ENCODE measurements at regions not wholly inside any gene's neighbourhood (a gene's known extent, or its start where the extent isn't known, plus 50 kb on each side); places are given as distances from the start of the nearest gene placed in this dataset.

DNA sequence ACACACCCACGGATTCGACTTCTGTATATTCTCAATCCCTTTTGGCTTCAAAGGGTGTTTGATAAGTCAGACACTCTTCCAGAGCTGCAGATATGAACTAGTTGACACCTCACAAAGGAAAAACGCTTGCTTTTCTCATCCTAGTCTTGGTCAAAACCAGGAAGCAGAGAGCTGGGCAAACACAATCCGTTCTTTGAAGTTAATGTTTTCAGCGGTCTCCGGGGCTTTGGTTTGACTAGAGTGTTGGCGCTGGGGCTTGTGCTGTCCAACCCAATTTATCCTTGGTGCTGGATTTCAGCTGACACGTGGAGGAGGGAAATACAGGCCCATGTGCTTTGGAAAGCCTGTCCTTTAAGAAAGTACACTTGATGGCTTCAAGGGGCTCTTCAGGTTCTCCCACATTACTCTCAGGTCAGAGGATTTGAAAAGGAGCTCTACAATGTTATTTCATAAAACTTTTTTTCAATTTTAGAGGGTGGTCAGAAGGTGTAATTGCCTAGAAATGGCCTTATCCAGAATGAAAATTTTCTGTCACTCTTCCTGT lies 985.8 kb downstream of the VRK1 start:
- no peak for DNase-seq
- Histone ChIP-seq H3K27me3 (replicated peaks; ENCODE audit: insufficient read depth) (no peaks in the 10 kb centered on the region), H3F3A (ENCODE audit: insufficient read depth) (no peaks in the 10 kb centered on the region), H3K9ac (no peak overlapping the region), H3K4me3 (no peak overlapping the region), H3K27ac (no peak overlapping the region), H3K36me3 (ENCODE audit: low read depth) (no peaks in the 10 kb centered on the region), H2AFZ (no peak overlapping the region), H3K4me1 (ENCODE audit: insufficient read depth) (no peaks in the 10 kb centered on the region), H3K4me2 (ENCODE audit: unreplicated experiment) (no peak overlapping the region), H4K20me1 (ENCODE audit: insufficient read depth) (no peaks in the 10 kb centered on the region), H3K79me2 (ENCODE audit: insufficient read depth) (no peaks in the 10 kb centered on the region), H3K9me2 (ENCODE audit: insufficient read depth) (no peaks in the 10 kb centered on the region), H3K9me3 (ENCODE audit: low read depth) (no peaks in the 10 kb centered on the region)
- 45 to 47% methylated on average over 8 of the region's 8 CpGs for WGBS, 2 experiments (ENCODE audit: low coverage in 1 of 2, low lambda C conversion rate in 2 of 2, missing lambda C conversion rate in 2 of 2)
- TF ChIP-seq EZH2 (IDR thresholded peaks at IDR 0.05; ENCODE audit: insufficient read depth, poor library complexity, severe bottlenecking), result no peak
- TF ChIP-seq EZH2phosphoT487 (IDR thresholded peaks at IDR 0.05; ENCODE audit: insufficient read depth, low read depth), result no peak
- in situ Hi-C loops (cut with MboI), result no loop called here

- Histone ChIP-seq H3K4me3 (no peak overlapping the region), H3K79me2 (ENCODE audit: insufficient read depth) (no peaks in the 10 kb centered on the region), H3K27ac (no peak overlapping the region), H3K4me1 (ENCODE audit: insufficient read depth) (no peaks in the 10 kb centered on the region), H3K9ac (no peak overlapping the region), H3K36me3 (ENCODE audit: low read depth) (no peaks in the 10 kb centered on the region), H3F3A (ENCODE audit: insufficient read depth) (no peaks in the 10 kb centered on the region), H3K9me2 (ENCODE audit: insufficient read depth) (no peaks in the 10 kb centered on the region), H3K4me2 (ENCODE audit: unreplicated experiment) (no peak overlapping the region), H2AFZ (no peak overlapping the region), H4K20me1 (ENCODE audit: insufficient read depth) (no peaks in the 10 kb centered on the region), H3K27me3 (replicated peaks; ENCODE audit: insufficient read depth) (no peaks in the 10 kb centered on the region), H3K9me3 (ENCODE audit: low read depth) (no peaks in the 10 kb centered on the region)
- in situ Hi-C loops (cut with MboI), result no loop called here
- no peak for TF ChIP-seq EZH2phosphoT487 (IDR thresholded peaks at IDR 0.05; ENCODE audit: insufficient read depth, low read depth)
- no peak for TF ChIP-seq EZH2 (IDR thresholded peaks at IDR 0.05; ENCODE audit: insufficient read depth, poor library complexity, severe bottlenecking)
- DNase-seq, result no peak
- 68 to 69% methylated on average over 1 of the region's 1 CpG for WGBS, 2 experiments (ENCODE audit: low coverage in 1 of 2, low lambda C conversion rate in 2 of 2, missing lambda C conversion rate in 2 of 2)
These were observed 988.3 kb downstream of the VRK1 start for GRCh38 chr14:97785495-97785894.

DNA sequence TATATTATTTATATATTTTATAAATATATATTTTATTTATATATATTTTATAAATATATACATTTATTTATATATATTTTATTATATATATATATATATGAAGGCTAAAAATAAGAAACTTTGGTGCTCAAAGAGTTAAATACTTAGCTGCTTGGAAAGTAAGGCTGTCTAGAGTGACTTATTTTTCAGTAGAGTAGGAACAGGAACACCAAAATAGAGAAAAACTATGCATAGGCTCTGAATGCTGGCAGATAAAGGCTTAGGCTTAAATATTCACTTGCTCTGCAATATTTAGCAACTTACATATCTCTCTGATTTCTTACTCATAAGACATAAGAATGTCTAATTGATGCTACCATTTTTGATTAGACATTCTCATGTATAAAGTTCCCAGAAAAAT lies 991.2 kb downstream of the VRK1 start:
- H3F3A ChIP-seq (ENCODE audit: insufficient read depth), result no peaks in the 10 kb centered on the region
- H2AFZ ChIP-seq, result no peak overlapping the region
- no peaks in the 10 kb centered on the region for H3K79me2 ChIP-seq (ENCODE audit: insufficient read depth)
- H3K36me3 ChIP-seq (ENCODE audit: low read depth), result no peaks in the 10 kb centered on the region
- H3K9me3 ChIP-seq (ENCODE audit: low read depth), result no peaks in the 10 kb centered on the region
- TF ChIP-seq EZH2phosphoT487 (IDR thresholded peaks at IDR 0.05; ENCODE audit: insufficient read depth, low read depth) (no peak), EZH2 (IDR thresholded peaks at IDR 0.05; ENCODE audit: insufficient read depth, poor library complexity, severe bottlenecking) (no peak)
- H3K4me2 ChIP-seq (ENCODE audit: unreplicated experiment), result no peak overlapping the region
- H3K9me2 ChIP-seq (ENCODE audit: insufficient read depth), result no peaks in the 10 kb centered on the region
- no peaks in the 10 kb centered on the region for H3K4me1 ChIP-seq (ENCODE audit: insufficient read depth)
- H3K27me3 ChIP-seq (replicated peaks; ENCODE audit: insufficient read depth), result no peaks in the 10 kb centered on the region
- no peak for DNase-seq
- in situ Hi-C loops (cut with MboI), result no loop called here
- no peaks in the 10 kb centered on the region for H4K20me1 ChIP-seq (ENCODE audit: insufficient read depth)
- H3K27ac ChIP-seq, result no peak overlapping the region
- no peak overlapping the region for H3K9ac ChIP-seq
- H3K4me3 ChIP-seq, result no peak overlapping the region

DNA sequence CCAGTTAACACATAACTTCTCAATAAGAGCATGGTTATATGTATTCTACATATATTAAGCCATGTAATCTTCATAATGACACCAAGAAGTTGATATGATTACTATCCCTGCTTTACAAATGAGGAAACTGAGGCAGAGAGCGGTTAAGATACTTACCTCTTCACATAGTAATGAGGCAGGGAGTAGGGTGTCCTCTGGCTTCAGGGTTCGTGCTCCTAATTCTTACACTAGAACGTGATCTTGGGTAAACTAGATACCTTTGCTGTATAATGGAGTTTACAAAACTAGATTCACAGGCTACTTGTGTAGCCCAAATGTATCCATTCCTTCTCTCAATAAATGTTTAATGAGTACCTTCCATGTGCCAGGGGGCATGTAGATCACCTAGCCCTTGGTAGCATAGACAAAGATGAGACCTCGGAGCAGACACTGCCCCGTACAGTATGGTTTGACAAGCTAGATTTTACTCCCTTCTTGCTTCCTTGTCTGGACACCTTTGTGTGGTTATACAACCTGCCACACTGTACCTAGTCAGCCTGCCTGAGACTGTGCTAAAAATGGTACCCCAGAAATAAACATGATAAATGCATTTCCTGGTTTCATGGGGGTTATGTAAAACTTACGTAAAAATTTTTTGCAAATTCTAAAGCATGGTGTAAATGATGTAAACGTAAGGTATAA lies 991.8 kb downstream of the VRK1 start:
- Histone ChIP-seq H3K9me3 (ENCODE audit: low read depth) (no peaks in the 10 kb centered on the region), H3F3A (ENCODE audit: insufficient read depth) (no peaks in the 10 kb centered on the region), H3K27me3 (replicated peaks; ENCODE audit: insufficient read depth) (no peaks in the 10 kb centered on the region), H3K9me2 (ENCODE audit: insufficient read depth) (no peaks in the 10 kb centered on the region), H3K79me2 (ENCODE audit: insufficient read depth) (no peaks in the 10 kb centered on the region), H3K4me3 (no peak overlapping the region), H3K36me3 (ENCODE audit: low read depth) (no peaks in the 10 kb centered on the region), H3K4me2 (ENCODE audit: unreplicated experiment) (no peak overlapping the region), H4K20me1 (ENCODE audit: insufficient read depth) (no peaks in the 10 kb centered on the region), H3K9ac (no peak overlapping the region), H3K27ac (no peak overlapping the region), H3K4me1 (ENCODE audit: insufficient read depth) (no peaks in the 10 kb centered on the region), H2AFZ (no peak overlapping the region)
- DNase-seq, result no peak
- TF ChIP-seq EZH2phosphoT487 (IDR thresholded peaks at IDR 0.05; ENCODE audit: insufficient read depth, low read depth), result no peak
- no peak for TF ChIP-seq EZH2 (IDR thresholded peaks at IDR 0.05; ENCODE audit: insufficient read depth, poor library complexity, severe bottlenecking)
- WGBS, 2 experiments (ENCODE audit: low coverage in 1 of 2, low lambda C conversion rate in 2 of 2, missing lambda C conversion rate in 2 of 2), result 46 to 56% methylated on average over 7 of the region's 7 CpGs
- in situ Hi-C loops (cut with MboI), result no loop called here

All from GM23248 (cell line).